ENCODE measurements at regions not wholly inside any gene's neighbourhood (a gene's known extent, or its start where the extent isn't known, plus 50 kb on each side); places are given as distances from the start of the nearest gene placed in this dataset.

GRCh38 chr1:221575605-221576004, 166.3 kb downstream of the DUSP10 start:
- H3K27ac ChIP-seq (ENCODE audit: low read length in 2 of 2), result no peak overlapping the region
- peaks cover 0 to 4% (median 0%) of the 10 kb centered on the region in 3 donors for H3K9me3 ChIP-seq (ENCODE audit: control extremely low read depth in 1 of 3, control insufficient read depth in 2 of 3, insufficient read depth in 1 of 3, low read length in 2 of 3)
- ATAC-seq (ENCODE audit: low read depth), result no peak
- WGBS (ENCODE audit: insufficient coverage), result 90% methylated on average over 3 of the region's 7 CpGs
- Mint-ChIP-seq H3K9me3 (ENCODE audit: insufficient read depth) (no peaks in the 10 kb centered on the region), H3K27ac (no peak overlapping the region), H3K4me3 (no peak overlapping the region), H3K4me1 (no peaks in the 10 kb centered on the region), H3K27me3 (peaks cover 5% of the 10 kb centered on the region)
- intact Hi-C loops (cut with micrococcal nuclease), result no loop called here
- no peak overlapping the region for H3K4me2 ChIP-seq (replicated peaks; ENCODE audit: low read depth, low read length, poor library complexity, severe bottlenecking)
- H3K4me1 ChIP-seq (ENCODE audit: control insufficient read depth in 2 of 2, insufficient read depth in 2 of 2, low read length in 2 of 2), result no peaks in the 10 kb centered on the region
- no peak overlapping the region for H3K9ac ChIP-seq (ENCODE audit: low read length)
- no peak overlapping the region for H3K4me3 ChIP-seq (ENCODE audit: control extremely low read depth in 1 of 5, extremely low read depth in 1 of 5, insufficient read depth in 1 of 5, low read depth in 2 of 5, low read length in 4 of 5)
- no peaks in the 10 kb centered on the region for H3K27me3 ChIP-seq (replicated peaks in 1 of 4; ENCODE audit: control extremely low read depth in 1 of 4, control insufficient read depth in 3 of 4, insufficient read depth in 4 of 4, low read length in 3 of 4)
- CTCF ChIA-PET, result no interaction called here
- POLR2A ChIA-PET, result no interaction called here
- H2AFZ ChIP-seq (ENCODE audit: insufficient read depth, low read depth, low read length, poor library complexity, severe bottlenecking), result no peak overlapping the region
- H3K79me2 ChIP-seq (ENCODE audit: control insufficient read depth, insufficient read depth, low read length), result no peaks in the 10 kb centered on the region
- no peak for TF ChIP-seq EZH2 (IDR thresholded peaks at IDR 0.05; ENCODE audit: borderline replicate concordance, insufficient read depth, low read depth, low read length, poor library complexity, severe bottlenecking)
- TF ChIP-seq CTCF (IDR thresholded peaks at IDR 0.05), result no peak
- DNase-seq, result no peak
- H3K36me3 ChIP-seq (replicated peaks in 1 of 2; ENCODE audit: control extremely low read depth in 1 of 2, control insufficient read depth in 1 of 2, extremely low read depth in 1 of 2, insufficient read depth in 2 of 2, low read length in 1 of 2), result no peaks in the 10 kb centered on the region
- H4K20me1 ChIP-seq (ENCODE audit: control insufficient read depth, insufficient read depth, low read length, poor library complexity, severe bottlenecking), result no peaks in the 10 kb centered on the region

DNA sequence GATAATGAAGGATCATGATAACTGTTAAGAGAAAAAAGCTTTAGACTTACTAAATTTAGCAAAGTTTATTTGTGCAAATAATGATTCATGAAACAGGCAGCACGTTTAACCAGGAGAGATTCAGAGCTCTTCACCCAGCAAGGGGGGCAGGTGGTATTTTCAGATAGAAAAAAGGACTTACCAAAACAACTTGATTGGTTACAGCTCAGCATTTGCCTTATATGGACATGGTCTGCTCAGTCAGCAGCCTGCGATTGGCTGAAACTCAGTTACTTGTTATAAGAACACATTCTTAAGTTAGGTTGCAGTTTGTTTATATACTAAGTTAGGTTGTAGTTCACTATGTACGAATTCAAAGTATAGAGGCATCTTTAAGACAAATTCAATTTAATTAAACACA, 165.6 kb downstream of the DUSP10 start:
- no peak overlapping the region for H3K4me2 ChIP-seq (replicated peaks; ENCODE audit: low read depth, low read length, poor library complexity, severe bottlenecking)
- H3K4me1 ChIP-seq (ENCODE audit: control insufficient read depth in 2 of 2, insufficient read depth in 2 of 2, low read length in 2 of 2), result no peaks in the 10 kb centered on the region
- Mint-ChIP-seq H3K27ac (no peak overlapping the region), H3K27me3 (peaks cover 5% of the 10 kb centered on the region), H3K9me3 (ENCODE audit: insufficient read depth) (no peaks in the 10 kb centered on the region), H3K4me1 (no peaks in the 10 kb centered on the region), H3K4me3 (no peak overlapping the region)
- no peaks in the 10 kb centered on the region for H3K36me3 ChIP-seq (replicated peaks in 1 of 2; ENCODE audit: control extremely low read depth in 1 of 2, control insufficient read depth in 1 of 2, extremely low read depth in 1 of 2, insufficient read depth in 2 of 2, low read length in 1 of 2)
- no peak overlapping the region for H3K4me3 ChIP-seq (ENCODE audit: control extremely low read depth in 1 of 5, extremely low read depth in 1 of 5, insufficient read depth in 1 of 5, low read depth in 2 of 5, low read length in 4 of 5)
- CTCF ChIA-PET, result no interaction called here
- no peak for TF ChIP-seq CTCF (IDR thresholded peaks at IDR 0.05)
- H2AFZ ChIP-seq (ENCODE audit: insufficient read depth, low read depth, low read length, poor library complexity, severe bottlenecking), result no peak overlapping the region
- intact Hi-C loops (cut with micrococcal nuclease), result no loop called here
- no peaks in the 10 kb centered on the region for H3K79me2 ChIP-seq (ENCODE audit: control insufficient read depth, insufficient read depth, low read length)
- H3K9me3 ChIP-seq (ENCODE audit: control extremely low read depth in 1 of 3, control insufficient read depth in 2 of 3, insufficient read depth in 1 of 3, low read length in 2 of 3), result peaks cover 0 to 4% (median 0%) of the 10 kb centered on the region in 3 donors
- no CpG with 5 or more reads among the region's 3 CpGs for WGBS (ENCODE audit: insufficient coverage)
- H3K27ac ChIP-seq (ENCODE audit: low read length in 2 of 2), result no peak overlapping the region
- no peaks in the 10 kb centered on the region for H3K27me3 ChIP-seq (replicated peaks in 1 of 4; ENCODE audit: control extremely low read depth in 1 of 4, control insufficient read depth in 3 of 4, insufficient read depth in 4 of 4, low read length in 3 of 4)
- ATAC-seq (ENCODE audit: low read depth), result no peak
- DNase-seq, result no peak
- POLR2A ChIA-PET, result no interaction called here
- H4K20me1 ChIP-seq (ENCODE audit: control insufficient read depth, insufficient read depth, low read length, poor library complexity, severe bottlenecking), result no peaks in the 10 kb centered on the region
- H3K9ac ChIP-seq (ENCODE audit: low read length), result no peak overlapping the region

Data from B cell (primary cell).